B cell (primary cell): ENCODE measurements at regions not wholly inside any gene's neighbourhood (a gene's known extent, or its start where the extent isn't known, plus 50 kb on each side); places are given as distances from the start of the nearest gene placed in this dataset.

Source experiments
- CTCF ChIP-seq: fragments of 200-600 bp; IDR thresholded peaks from one replicate; pipeline ENCODE4 v1.8.0; 2022; ENCODE audit warnings: antibody characterized with exemption, mild to moderate bottlenecking
- EZH2 ChIP-seq: IDR thresholded peaks from 2 replicates; pipeline ENCODE4 v1.6.1; 2012; ENCODE audit warnings: borderline replicate concordance, low read depth, mild to moderate bottlenecking, moderate library complexity, low read length; ENCODE audit not compliant: insufficient read depth, poor library complexity, severe bottlenecking

DNA sequence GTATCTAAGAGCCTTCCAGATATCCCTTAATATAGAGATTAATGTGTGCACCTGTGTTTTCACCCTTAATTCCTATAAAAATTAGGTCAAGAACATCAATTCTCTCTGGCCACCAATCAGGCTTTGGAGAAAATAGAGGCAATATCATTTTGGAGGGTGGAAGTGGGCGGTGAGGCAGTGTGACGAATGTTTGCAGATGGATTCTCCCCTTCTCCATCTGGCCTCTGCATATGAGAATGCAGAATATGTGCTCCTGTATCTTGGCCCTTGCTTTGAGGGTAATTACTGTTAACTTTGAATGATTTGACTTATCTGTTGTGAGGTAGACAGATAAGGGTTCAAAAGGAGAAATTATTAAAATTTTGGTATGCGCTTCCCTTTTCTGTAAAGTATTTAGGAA lies 304.0 kb upstream of the NPSR1 start:
- no peak for TF ChIP-seq EZH2
- TF ChIP-seq CTCF, result no peak
